Hematopoietic multipotent progenitor cell treated with erythropoietin and hydrocortisone succinate and interleukin-3 and kit ligand, for 15 days (in vitro differentiated cells): ENCODE measurements at regions not wholly inside any gene's neighbourhood (a gene's known extent, or its start where the extent isn't known, plus 50 kb on each side); places are given as distances from the start of the nearest gene placed in this dataset.
"Not testable (repeated sequence)": the region's sequence is repeated elsewhere in the genome, so short reads cannot be mapped to it uniquely, and the experiment has no call there.

Experiments used
- DNase-seq: peaks from one replicate; pipeline ENCODE4 v3.0.0-alpha.2; 2015; ENCODE audit warnings: low spot score

DNA sequence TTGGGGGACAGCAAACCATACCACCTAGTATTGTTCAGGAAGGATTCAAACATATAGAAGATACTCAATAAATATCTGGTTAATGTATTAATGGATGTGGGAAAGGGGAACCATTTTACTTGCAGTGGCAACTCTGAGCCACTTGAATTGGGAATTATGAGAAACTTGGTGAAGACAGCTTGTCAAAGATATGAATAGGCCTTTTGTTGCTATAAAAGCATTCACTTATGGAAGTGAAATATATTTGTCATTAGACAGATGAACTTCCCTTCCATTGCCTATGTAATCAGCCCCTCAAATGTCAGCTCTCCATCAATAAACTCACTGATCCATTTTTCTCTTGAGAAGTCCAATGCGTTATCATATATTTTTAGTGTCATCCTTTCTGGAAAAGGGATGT, 56.1 kb downstream of the GPR85 start:
- DNase-seq, result no peak

- no peak for DNase-seq
Measured at GRCh38 chr7:113026941-113027340, 59.7 kb downstream of the GPR85 start.

- not testable (repeated sequence) for DNase-seq
Measured at GRCh38 chr7:113017144-113017857, 69.3 kb downstream of the GPR85 start.

GRCh38 chr7:113015034-113015645, 71.5 kb downstream of the GPR85 start:
- no peak for DNase-seq

DNA sequence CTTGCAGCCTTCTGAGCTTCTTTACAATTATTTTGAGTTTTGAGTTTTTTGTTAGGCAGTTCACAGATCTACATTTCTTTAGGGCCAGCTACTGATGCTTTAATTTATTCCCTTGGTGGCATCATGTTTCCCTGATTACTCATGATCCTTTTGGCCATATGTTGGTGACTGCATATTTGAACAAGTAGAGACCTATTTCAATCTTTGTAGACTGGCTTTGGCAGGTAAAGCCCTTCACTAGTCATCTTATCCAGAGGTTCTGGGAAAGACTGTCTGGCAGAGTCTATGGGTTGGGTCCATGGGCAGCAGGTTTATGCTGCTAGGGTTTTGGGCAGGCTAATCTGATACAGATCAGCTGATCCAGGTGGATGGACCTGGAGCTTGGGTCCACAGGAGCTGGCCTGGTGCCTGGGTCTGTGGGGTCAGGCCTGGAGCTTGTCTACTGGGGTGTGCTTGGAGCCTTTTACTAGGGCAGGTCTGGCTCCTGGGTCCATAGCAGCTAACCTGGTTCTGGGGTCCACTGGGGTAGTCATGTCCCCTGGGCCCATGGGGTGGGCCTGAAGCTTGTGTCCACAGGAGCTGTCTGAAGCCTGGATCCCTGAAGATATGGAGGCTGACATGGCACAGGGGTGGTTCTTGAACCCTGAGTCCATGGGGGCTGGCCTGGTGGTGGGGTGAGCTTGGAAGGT, 72.7 kb downstream of the GPR85 start:
- DNase-seq, result no peak

DNA sequence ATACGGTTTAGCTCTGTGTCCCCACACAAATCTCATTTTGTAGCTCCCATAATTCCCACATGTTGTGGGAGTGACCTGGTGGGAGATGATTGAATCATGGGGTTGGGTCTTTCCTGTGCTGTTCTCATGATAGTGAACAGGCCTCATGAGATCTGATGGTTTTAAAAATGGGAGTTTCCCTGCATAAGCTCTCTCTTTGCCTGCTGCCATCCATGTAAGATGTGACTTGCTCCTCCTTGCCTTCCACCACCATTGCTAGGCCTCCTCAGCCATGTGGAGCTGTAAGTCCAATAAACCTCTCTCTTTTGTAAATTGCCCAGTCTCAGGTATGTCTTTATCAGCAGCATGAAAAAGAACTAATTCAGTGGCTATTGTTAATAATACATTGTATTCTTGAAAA, 73.8 kb downstream of the GPR85 start:
- not testable (repeated sequence) for DNase-seq

DNA sequence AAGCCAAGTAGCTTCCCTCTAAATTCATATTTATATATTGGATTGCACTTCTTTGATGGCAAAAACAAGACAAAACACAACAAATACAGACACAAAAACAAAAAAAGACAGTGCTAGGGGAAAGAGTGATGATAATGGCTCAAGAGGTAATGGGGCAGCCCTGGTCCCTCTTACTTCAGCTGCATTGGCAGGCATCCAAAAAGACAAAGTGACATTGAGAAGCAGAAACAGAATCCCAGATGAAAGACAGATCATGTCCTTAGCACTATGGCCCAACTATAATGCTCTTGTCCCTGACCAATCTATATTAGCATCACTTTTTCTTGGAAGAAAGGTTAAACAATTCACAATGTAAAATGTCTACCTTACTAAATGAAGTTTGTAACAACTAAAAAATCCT, 76.2 kb downstream of the GPR85 start:
- no peak for DNase-seq

DNA sequence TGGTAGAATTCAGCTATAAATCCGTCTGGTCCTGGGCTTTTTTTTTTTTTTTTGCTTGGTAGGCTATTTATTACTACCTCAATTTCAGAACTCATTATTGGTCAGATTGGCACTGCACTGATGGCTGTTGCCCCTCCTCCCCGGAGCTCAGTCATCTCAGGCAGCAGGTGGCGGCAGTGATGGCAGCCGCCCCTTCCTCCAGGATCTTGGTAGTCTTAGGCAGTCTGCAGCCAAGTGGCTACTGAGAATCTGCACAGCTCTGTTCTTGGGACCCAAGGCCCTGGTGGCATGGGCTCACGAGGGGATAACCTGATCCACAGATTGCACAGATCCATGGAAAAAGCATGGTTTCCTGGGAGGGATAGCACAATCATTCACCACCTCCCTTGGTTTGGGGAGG, 77.9 kb downstream of the GPR85 start:
- no peak for DNase-seq

- DNase-seq, result no peak
Measured at GRCh38 chr7:113004726-113005454, 81.7 kb downstream of the GPR85 start.

GRCh38 chr7:113000316-113001020, 86.2 kb downstream of the GPR85 start:
- no peak for DNase-seq

DNA sequence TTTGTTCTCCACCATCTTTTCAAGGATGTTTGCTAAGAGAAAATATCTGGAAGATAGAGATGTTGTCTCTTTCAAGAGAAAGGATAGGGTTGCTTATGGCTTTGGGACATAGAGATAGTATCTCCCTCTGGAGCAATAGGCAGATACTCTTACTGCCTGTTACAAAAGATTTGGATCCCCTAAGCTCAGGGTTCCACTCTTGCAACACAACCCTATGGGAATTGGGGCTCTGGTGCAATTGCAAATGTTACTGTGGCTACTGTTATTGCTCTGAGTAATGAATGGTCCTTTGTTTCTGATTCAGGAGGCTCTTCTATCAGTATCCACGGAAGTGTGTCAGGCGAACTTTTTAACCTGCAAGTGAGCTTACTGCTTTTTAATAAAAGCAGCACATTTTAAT, 88.8 kb downstream of the GPR85 start:
- no peak for DNase-seq

DNA sequence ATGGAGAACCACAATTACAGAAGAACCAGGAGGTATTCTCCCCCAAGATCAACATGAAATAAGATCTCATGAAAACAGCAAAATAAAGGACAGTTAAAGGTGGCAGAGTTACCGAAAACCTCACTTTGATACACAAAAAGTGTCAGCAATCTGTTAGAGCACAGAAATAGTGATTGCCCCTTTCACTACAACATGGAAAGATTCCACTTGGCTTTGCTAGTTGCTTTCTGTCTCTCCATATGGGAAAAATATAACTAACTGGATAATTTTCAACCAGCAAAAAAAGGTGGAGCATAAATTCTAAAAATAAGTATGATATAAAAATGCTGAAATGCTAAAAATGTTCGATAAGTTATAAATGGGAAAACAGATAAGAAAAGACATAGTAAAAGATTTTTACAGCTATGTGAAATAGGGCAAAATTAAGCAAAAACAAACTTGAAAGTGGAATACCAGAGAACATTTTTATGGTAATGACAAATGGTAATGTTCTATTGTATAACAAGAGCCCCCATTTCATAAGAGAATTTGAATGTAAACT, 90.2 kb downstream of the GPR85 start:
- no peak for DNase-seq

DNA sequence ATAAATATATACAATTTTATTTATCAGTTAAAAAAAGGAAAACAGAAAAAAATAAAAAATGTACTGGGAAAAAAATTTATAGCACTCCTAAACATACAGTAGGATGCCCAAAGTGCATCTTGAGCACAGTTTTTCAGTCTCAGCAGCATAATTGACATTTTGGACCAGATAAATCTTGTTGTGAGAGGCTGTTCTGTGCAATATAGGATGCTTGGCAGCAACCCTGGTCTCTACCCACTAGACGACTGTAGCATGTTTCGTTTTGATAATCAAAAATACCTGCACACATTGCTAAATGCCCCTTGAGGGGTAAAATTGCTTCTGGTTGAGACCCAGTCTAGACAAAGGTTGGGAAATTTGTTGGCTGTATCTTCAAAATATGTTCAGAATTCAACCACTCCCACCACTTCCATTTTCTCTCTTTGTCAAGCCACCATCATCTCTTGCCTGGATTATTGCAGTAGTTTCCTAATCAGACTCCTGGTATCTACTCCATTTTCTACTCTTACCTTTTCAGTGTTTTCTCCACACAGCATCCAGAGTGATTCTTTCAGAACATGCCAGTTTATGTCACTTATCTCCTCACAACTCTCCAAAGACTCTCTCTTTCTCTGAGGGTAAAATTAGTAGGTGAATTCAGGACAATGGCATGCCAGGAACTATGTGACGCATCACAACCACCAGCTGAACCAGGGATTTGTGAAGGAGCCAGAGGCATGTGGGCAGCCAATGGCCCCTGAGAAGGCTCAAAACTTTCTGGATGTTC, 91.4 kb downstream of the GPR85 start:
- DNase-seq, result no peak

GRCh38 chr7:112994656-112995055, 92.0 kb downstream of the GPR85 start:
- no peak for DNase-seq

DNA sequence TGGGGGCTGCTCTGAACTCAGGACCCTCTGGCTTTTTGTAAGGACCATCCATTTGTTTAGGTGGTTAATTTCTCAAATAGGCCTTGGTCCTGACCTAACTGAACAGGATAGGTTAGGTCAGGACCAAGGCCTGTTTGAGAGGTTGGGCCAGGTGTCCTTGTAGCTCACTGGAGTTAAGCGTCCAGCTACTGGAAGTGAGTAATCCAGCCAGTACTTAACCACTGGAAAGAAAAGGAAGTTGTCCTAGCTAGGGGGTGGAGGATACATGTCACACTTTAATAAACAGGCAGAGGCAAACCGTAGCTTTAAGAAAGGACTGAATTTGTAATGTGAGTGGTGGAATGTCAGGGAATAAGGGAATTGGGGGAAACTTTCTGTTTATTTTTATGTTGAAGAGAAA, 96.0 kb downstream of the GPR85 start:
- DNase-seq, result no peak

DNA sequence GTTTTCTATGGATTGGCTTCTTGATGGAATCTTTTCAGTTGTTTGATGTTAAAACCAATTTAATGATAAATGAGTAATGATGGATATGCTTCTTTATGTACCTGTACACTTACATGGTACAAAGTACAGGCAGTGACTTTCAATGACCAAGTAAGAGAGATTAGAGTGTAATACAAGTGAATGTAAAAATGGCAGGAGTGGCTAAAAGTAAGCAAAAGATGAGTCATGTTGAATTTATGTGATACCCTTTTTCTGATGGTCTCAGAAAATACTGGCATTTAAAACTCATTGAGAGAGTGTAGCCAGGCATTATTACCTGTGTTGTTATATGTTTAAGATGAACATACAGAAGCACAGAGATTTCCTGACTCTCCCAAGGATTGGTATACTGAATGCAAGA, 97.1 kb downstream of the GPR85 start:
- no peak for DNase-seq

DNA sequence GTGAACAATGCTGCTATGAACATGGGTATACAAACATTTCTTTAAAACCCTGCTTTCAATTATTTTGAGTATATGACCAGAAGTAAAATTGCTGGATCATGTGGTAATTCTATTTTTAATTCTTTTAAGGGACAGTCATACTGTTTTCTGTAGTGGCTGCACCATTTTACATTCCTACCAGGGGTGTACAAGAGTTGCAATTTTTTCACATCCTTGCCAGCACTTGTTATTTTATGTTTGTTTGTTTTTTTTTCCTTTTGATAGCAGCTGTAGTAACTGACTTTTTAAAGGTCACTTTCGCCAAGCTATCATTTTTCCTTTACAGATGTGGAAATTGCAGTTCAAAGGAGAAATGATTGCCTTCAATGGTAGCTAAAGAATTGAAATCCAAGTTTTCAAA, 99.5 kb downstream of the GPR85 start:
- DNase-seq, result no peak

DNA sequence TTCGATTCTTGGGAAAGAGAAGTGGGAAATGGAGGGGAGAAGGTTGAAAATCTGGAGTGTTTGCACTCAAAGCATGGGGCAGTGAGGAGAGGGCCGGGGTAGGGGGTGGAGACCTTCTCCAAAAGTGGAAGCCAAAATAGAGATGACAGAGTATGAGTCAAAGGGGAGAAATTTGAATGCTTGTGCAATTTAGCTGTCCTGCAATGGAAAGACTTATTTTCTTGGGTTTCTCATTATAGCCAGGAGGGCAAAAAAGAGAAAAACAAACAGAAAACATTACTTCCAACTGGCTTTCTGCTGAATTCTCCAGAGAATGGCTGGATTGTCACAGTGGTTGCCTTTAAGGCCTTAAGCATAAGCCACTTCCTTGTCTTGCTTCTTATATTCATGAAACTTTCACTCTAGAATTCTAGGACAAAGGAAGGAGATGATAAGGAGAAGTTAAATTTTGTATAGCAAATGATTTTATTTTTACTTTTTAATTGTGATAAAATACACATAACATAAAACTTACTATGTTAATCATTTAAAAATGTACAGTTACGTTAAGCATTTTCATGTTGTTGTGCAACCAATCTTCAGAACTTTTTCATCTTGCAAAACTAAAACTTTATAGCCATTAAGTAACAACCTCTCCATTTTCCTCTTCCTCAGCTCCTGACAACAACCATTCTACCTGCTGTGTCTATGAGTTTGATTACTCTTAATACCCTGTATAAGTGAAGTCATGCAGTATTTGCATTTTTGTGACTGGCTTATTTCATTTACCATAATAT, 100.2 kb downstream of the GPR85 start:
- DNase-seq, result no peak

DNA sequence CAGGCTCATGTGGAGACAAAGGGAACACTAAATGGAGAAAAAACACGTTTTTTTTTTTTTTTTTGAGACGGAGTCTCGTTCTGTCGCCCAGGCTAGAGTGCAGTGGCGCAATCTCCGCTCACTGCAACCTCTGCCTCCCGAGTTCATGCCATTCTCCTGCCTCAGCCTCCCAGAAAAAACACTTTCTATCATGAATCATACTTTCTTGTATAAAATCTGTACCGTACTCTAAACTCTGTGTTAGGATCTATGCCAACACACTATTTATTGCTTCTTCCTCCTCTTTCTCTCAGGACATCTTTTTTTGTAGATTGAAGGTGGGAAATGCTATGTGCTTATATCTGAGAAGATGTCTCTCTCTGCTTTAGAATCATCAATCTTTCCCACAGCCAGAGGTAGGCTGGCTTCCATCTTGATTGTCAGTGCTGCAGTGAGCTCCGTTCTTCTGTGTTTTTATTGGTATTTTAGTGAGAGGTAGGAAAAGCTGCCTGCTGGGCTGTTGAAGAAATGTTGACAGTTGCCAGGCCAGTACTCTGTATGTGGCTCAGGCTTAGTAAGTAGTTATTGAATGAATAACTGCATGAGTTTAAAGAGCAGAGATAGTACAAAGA, 101.1 kb downstream of the GPR85 start:
- DNase-seq, result no peak
